ENCODE measurements at regions not wholly inside any gene's neighbourhood (a gene's known extent, or its start where the extent isn't known, plus 50 kb on each side); places are given as distances from the start of the nearest gene placed in this dataset.

GRCh38 chr7:144941127-144941526, 105.3 kb upstream of the TPK1 start:
- TF ChIP-seq CTCF (conservative IDR thresholded peaks at IDR 0.05; ENCODE audit: low read depth, low read length) (no peak), SMC3 (IDR thresholded peaks at IDR 0.05; ENCODE audit: low read depth, low read length) (no peak), POLR2A (IDR thresholded peaks at IDR 0.05; ENCODE audit: low read depth, low read length) (no peak), CHD1 (IDR thresholded peaks at IDR 0.05; ENCODE audit: low read depth, low read length) (no peak), CEBPB (IDR thresholded peaks at IDR 0.05; ENCODE audit: low read depth, low read length) (no peak), FOS (IDR thresholded peaks at IDR 0.05; ENCODE audit: low read depth, low read length) (no peak), MAFK (IDR thresholded peaks at IDR 0.05; ENCODE audit: low read depth, low read length) (no peak), RAD21 (IDR thresholded peaks at IDR 0.05; ENCODE audit: low read length) (no peak), RCOR1 (IDR thresholded peaks at IDR 0.05; ENCODE audit: insufficient replicate concordance, low read length) (no peak), RFX5 (IDR thresholded peaks at IDR 0.05; ENCODE audit: low read depth, low read length) (no peak), USF2 (IDR thresholded peaks at IDR 0.05; ENCODE audit: low read depth, low read length) (no peak), BHLHE40 (IDR thresholded peaks at IDR 0.05; ENCODE audit: low read depth, low read length) (no peak), MXI1 (IDR thresholded peaks at IDR 0.05; ENCODE audit: borderline replicate concordance, low read depth, low read length) (no peak)
- TF ChIP-seq, protein P1, sequence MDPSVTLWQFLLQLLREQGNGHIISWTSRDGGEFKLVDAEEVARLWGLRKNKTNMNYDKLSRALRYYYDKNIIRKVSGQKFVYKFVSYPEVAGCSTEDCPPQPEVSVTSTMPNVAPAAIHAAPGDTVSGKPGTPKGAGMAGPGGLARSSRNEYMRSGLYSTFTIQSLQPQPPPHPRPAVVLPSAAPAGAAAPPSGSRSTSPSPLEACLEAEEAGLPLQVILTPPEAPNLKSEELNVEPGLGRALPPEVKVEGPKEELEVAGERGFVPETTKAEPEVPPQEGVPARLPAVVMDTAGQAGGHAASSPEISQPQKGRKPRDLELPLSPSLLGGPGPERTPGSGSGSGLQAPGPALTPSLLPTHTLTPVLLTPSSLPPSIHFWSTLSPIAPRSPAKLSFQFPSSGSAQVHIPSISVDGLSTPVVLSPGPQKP (IDR thresholded peaks at IDR 0.05; ENCODE audit: borderline replicate concordance, low read depth, low read length), result no peak

All from IMR-90 (cell line).